PC-3 (cell line): ENCODE measurements at regions not wholly inside any gene's neighbourhood (a gene's known extent, or its start where the extent isn't known, plus 50 kb on each side); places are given as distances from the start of the nearest gene placed in this dataset.

ENCODE experiments used
- EZH2 ChIP-seq: fragments of 300-600 bp; sonication (generic); IDR thresholded peaks from one replicate; pipeline ENCODE4 v1.6.1; 2017; ENCODE audit warnings: antibody characterized with exemption, mild to moderate bottlenecking, low read length; ENCODE audit not compliant: unreplicated experiment
- TF ChIP-seq, protein P1 (sequence below): fragments of 300-600 bp; sonication (generic); conservative IDR thresholded peaks from 2 replicates; pipeline ENCODE4 v1.5.1; 2017; ENCODE audit warnings: antibody characterized with exemption, low read depth, mild to moderate bottlenecking, low read length

- TF ChIP-seq, protein P1, sequence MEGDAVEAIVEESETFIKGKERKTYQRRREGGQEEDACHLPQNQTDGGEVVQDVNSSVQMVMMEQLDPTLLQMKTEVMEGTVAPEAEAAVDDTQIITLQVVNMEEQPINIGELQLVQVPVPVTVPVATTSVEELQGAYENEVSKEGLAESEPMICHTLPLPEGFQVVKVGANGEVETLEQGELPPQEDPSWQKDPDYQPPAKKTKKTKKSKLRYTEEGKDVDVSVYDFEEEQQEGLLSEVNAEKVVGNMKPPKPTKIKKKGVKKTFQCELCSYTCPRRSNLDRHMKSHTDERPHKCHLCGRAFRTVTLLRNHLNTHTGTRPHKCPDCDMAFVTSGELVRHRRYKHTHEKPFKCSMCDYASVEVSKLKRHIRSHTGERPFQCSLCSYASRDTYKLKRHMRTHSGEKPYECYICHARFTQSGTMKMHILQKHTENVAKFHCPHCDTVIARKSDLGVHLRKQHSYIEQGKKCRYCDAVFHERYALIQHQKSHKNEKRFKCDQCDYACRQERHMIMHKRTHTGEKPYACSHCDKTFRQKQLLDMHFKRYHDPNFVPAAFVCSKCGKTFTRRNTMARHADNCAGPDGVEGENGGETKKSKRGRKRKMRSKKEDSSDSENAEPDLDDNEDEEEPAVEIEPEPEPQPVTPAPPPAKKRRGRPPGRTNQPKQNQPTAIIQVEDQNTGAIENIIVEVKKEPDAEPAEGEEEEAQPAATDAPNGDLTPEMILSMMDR: no peak
- TF ChIP-seq EZH2: no peak
Measured at GRCh38 chr5:143635146-143635752, 176.7 kb upstream of the HMHB1 start.
